HuH-7 (cell line): ENCODE measurements at regions not wholly inside any gene's neighbourhood (a gene's known extent, or its start where the extent isn't known, plus 50 kb on each side); places are given as distances from the start of the nearest gene placed in this dataset.

ENCODE experiments used
- DNase-seq: peaks from one replicate; pipeline ENCODE4 v3.0.0; 2011; ENCODE audit warnings: low spot score

DNA sequence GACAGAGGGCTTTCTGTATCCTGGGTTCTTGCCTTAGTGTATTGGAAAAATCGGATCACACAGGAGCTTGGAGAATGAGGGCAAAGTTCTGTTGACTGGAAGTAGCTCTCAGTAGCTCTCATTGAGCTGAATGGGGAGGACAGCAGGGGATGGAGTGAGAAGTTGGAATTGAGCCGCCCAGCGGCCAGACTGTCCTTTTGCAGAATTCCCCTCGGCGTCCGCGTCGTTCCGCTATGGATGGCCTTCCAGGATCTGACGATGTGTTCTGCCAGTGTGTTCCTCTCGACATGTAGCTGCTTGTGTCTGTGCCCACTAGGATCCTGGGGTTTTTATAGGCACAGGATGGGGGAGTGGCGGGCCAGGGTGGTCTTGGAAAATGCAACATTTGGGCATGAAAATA lies 351.8 kb upstream of the SEMA3A start:
- peak; percentile 39 for DNase-seq

DNA sequence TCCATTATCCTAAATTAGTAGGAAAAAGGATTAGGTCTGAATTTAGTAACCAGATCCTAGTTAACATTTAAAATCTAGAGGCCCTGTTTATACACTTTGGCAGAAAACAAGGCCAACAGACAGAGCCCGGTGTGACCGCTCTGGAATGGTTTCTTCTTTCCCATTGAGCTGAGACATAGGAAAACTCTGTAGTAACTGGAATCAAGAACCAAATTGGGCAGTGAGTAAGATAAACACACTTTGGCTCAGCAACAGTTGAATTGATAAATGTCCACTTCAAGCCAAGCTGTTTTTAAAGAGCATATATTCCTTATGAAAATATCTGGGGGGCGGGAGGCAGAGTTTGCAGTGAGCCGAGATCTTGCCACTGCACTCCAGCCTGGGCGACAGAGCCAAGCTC lies 343.7 kb upstream of the SEMA3A start:
- no peak for DNase-seq

DNA sequence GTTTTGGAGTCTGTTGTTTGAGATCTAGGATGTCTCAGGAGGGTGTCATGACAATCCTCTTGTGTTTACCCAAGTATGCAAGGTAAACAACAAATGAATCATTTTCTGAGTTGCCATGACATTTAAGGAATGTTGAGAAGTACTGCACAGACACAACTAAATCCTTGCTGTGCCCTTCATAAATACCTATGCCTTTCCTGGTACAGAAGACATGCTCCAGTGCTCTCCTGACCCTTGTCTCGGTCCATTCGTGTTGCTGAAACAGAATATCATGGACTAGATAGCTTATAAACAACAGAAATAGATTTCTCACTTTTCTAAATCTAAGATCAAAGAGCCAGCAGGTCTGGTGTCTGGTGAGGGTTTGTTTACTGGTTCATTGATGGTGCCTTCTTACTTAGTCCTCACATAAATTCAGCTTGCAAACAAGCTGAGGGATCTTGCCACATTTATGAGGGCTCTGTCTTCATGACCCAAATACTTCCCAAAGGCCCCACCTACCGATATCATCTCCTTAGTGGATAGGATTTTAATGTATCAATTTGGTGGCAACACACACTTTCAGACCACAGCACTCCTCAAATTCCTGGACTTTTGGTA lies 341.8 kb upstream of the SEMA3A start:
- no peak for DNase-seq

DNA sequence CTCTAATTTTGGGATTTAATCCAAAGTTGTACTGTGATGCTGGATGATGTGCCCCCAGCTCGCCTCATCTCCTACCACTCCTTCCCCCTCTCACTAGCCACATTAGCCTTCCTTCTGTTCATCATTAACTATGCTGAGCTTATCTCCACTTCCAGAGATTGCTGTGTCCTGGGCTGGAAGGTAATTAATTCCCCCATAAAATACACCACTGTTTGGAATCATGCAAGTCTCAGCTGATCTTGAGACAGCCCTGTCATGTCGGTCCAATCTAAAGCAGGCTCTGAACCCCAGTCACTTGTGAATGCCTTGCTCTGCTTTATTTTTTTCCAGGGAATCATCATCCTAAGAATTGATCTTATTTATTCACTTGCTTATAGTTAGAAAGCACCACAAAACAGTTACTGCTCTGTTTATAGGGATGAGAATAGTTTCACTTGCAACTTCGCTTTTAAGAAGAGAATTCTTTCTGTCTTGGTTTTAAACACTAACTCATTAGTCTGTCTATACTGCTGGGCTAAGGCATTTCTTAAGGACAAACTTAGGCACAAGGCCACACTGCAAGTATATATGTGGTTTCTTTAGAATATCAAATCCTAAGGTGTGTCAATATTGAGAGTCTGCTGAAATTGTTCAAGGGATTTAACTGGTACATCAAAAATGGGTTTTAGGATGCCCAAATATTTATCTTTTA lies 341.1 kb upstream of the SEMA3A start:
- no peak for DNase-seq

DNA sequence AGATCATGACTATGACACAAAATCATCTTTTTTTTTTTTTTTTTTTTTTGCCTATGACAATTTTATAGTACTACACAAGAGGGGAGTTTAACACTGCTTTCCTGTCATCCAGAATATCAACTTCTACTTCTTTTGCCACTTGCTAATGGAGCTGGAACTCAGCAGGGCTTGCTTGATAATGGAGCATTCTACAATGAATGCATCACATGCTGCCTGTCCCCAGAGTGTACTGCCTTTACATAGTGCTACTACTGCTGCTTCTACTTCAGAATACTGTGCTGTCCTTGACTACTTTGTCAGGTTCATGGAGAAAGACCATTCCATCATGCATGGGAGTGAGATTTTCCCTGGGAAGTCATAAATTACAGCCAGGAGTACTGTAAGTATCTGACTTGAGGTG lies 338.6 kb upstream of the SEMA3A start:
- no peak for DNase-seq

DNA sequence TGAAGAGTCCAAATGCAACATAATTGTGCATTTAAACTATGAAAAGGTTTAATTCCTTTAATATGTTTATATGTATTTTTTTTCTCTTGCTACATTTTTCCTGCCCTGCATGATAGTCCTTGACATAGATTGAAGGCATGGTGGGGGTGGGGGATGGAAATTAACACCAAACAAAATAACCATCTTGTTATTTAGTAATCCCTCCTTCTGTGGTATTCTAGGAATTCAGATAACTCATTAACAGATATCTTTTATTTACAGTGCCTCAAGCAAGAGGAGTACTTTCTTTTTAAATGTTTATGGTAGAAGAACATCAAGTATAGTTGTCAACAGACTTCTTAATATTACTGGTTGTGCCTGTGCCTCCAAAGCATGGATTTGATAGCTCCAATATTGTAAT lies 337.6 kb upstream of the SEMA3A start:
- DNase-seq = no peak

DNA sequence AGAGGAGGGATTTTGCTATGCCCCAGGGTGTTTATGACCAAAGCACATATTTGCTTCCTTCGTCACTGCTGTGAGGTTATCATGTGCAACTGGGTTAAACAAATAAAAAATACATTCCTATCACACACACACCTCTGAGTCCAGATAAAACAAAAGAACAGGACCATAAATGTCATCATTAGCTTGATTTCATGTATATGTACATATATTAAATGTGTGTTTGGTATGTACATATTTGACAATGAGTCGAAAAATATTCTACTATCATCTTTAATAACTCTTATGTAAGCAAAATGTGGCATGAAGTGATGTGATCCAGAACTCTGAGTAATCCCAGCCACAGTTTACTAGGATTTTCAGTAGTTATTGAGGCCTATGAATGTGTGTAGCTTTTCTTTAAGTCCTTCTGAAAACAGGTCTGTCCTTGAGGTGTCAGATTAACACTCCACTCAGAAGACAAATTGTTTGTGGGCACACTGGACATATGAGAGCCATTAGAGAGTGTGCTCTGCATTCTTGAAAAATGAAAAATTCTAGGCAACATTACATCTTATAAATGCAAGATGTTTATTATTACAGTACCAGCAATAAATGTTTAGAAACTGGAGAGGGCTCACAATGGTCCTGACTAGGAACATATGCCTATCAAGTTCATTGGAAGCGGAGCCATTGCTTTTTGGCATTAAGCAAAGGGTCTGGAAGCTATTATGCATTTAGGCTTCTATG lies 335.1 kb upstream of the SEMA3A start:
- DNase-seq = no peak

DNA sequence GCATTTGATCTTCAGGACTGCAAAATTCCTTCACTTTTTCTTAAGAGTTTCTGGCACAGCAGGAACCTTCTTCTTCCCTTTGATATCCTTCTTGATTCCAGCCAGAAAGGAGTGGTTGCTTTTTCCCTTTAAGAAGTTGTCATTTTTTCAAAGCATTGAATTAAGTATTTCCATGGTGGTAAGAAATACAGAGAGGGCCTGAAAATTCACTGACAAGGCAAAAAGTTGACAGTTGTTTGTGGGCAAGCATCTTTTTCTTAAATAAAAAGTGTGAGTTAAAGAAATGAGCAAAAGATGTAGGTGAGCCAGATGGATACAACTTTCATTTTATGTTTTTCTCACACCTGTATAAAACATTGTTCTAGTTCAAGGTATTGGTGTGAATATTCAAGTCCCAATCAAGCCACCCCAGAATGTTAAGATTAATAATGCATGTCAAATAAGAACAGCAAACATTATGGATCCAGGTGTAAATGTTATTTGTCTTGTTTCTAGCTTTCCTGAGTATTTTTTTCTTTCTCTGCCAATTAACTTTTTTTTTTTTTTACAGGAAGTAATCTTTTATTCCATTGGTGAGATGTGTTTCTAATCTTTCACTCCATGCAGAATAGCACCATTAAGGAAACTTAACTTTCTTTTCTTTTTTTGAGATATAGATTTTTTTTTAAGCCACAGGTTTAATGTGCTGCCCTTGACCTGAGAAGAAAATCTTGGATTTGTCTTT lies 334.3 kb upstream of the SEMA3A start:
- DNase-seq = no peak

DNA sequence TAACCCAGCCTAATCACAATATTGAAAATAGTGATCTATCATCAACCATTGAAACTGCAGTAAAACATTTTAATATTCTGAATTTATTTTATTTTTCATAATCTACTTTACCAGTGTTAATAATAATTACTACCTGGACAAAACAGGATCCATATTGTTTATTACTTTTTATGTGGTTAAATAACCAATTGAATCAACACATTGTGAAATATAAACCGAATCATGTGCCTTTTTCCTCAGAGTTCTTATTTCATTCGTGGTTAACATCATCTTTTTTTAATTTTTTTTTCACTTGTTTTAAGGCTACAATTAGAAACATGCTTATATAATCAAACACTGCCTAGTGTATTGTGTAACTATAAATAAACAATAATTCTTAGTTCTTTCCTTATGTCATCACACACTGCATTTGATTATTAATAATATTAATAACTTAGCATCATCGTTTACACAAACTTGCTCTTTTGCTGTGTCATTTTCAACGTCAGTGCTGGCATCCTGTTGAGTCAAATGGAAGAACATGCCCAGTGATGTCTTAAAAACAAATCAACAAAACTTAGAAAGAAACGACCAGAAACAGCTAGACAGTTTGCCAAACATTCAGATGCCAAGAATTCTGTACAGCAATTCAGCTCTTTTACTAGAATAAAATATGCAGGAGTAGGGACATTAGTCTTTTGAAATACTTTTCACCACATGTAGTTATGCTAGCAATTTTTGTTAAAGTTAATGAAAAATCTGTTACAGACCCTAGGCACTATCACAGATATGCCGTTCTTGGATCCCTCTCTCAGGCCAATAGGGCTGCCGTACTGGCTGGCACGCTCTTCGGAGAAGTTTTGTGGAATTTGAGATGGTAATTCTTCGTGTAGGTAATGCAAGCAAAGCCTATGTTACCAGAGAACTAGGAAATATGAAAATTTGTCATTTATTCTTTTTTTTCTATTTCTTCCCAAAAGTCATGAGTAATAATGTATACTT lies 330.4 kb upstream of the SEMA3A start:
- no peak for DNase-seq

DNA sequence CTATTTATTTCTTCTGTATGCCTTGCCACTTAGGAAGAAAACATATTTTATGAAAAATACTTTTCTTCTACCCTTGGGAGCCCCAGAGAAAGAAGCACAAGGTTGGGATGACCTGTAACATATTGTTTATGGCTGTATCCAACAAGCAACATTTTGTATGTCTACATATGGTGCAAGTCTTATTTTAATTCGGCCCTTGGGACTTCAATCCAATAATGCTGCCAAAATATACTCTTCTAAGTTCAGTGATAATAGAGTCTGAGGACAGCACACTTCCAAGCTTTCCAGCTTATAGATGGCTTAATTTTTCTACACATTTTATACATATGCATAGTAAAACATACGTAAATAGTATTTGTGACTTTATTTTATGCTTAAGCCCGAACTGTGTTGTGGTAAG lies 318.5 kb upstream of the SEMA3A start:
- no peak for DNase-seq

DNA sequence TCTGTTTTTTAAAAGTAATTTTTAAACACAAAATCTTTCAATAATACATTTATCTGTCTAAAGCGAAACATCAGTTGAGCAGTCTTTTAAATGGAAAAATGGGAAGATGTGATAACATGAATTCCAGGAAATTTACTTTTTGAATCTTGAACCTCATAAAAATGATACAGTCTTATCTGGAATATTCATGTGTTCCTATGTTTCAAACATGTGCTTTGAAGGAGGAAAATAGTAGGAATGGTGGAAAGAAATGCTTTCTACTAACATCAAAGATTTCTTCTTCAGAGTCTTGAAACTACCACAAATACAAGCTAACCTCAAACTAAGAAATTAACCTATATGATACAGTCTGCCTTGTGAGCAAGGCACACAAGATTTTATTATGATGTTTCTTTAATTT lies 317.5 kb upstream of the SEMA3A start:
- DNase-seq = no peak

DNA sequence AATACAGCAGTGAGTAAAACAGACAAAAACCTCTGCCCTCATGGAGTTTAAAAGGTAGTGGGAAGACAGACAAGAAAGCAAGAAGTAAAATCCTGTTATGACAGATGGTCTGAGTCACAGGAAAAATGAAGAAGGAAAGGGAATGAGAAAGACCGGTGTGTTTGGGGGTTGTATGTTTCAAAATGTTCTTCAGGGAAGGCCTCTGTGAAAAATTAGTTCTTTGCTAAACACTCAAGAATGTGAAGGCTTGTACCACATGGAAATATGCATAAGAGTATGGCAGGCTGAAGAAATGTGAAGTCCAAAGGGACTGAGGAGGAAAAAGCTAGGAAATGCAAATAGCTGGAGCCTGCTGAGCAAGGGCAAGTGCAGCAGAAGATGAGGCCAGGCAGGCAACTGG lies 315.9 kb upstream of the SEMA3A start:
- DNase-seq = no peak

DNA sequence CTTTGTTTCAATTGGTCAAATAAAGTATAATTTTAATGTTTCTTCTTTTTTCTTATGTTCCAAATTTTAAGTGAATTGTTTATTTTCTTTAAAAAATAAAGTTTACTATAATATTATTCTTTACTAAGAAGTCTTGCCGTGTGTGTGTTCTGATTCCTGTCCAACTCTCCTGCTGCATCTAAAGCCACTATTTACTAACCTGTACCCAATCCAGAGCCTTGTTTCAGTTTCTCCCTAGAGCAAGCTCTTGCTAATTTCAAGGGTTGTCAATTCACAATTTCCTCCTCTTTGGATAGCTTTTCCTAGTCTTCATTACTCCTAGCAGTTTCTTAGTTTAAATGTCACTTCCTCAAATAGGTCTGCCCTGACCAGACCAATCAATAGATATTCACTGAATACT lies 314.9 kb upstream of the SEMA3A start:
- no peak for DNase-seq

DNA sequence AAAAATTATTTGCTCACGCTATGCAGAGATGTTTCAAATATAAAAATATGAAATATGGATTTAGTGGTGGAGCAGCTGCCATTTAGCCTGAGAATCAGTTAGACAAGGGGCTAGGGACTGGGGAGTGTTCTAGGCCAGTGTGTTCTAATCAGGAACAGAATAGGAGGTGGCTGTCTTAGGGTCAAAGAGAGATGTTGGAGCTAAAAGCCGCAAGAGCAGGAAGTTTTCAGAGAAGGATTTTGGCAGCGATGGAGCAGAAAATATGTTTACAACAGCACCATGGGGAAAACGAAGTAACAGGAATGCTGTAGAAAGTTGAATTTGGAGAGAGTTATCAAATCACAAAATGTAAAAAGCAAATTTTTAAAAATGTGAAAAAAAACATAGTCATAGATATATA lies 314.0 kb upstream of the SEMA3A start:
- no peak for DNase-seq

DNA sequence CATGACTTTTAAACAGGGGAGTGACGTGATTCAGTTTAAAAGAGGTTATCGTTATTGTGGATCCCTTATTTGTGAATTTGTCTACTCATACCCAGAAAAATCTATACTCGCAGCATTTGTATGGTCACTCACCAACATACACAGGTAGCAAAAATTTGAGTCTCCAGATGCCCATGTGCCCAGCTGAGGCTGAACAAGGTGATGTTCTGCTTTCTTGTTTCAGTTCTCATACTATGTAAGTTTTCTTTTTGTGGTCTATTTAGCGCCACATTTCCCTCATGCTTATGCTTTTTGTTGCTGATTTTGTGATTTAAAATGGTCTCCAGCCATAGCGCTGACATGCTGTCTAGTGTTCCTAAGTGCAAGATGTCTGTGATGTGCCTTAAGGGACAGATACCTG lies 312.9 kb upstream of the SEMA3A start:
- no peak for DNase-seq

DNA sequence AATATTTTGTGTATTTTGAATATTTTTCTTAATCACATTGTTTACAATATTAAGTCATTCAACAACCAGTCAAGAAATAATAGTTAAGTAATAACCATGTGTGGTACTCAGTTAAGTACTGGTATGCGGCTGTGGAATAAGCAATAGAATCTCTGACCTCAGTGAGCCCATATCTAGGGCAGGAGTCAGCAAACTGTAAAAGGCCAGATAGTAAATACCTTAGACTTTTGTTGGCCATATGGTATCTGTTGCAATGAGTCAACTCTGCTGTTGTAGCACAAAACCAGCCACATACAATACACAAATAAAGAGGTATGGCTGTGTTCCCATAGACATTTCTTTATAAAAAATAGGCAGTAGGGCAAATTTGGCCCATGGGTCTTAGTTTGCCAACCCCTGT lies 311.6 kb upstream of the SEMA3A start:
- no peak for DNase-seq

DNA sequence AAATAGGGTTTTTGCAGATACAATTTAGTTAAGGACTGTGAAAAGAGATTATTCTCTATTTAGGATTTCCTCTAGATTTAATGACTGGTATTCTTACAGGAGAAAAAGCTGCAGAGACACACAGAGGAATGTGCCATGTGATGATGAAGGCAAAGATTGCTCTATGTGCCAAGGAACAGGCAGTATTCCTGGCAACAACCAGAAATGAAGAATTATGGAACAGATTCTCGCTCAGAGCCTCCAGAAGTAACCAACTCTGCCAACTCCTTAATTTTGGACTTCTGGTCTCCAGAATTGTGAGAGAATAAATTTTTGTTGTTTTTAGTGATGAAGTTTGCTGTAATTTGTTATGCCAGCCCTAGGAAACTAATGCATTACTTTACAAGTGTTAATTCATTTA lies 307.6 kb upstream of the SEMA3A start:
- no peak for DNase-seq

DNA sequence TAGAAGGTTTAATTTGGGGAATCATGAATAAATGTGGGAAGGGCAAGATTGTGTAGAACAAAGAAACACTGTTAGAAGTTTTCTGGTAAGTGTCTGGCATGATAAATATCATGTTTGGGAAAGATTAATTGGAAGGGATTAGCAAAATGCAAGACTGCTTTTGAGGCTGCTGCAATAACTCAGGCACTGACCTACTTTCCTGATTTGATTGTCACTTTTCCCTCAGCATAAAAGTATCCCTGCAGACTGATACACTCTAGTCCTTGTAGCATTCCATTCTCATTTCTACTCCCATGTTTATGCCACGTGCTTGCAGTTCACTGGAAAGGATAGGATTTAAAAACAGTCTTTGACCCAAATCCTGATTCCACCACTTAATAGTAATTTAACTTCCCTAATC lies 303.3 kb upstream of the SEMA3A start:
- DNase-seq = no peak

DNA sequence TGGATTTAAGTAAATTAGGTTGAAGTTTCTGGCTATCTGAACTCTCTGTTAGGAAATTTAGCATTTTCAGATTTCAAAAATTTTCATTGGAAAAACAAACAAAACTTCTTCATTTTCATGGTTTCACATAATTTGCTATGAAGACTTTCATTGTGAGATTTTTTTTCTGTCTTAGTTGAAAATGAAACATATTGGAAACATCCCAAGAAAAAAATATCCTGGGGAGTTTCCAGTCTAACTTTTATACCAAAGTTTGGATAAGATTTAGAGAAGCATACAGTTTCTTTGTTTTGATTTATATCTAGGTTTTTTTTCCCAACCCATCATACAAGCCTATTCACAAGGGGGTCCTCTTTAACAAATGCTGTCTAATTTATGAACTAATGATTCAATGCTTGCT lies 300.5 kb upstream of the SEMA3A start:
- no peak for DNase-seq

DNA sequence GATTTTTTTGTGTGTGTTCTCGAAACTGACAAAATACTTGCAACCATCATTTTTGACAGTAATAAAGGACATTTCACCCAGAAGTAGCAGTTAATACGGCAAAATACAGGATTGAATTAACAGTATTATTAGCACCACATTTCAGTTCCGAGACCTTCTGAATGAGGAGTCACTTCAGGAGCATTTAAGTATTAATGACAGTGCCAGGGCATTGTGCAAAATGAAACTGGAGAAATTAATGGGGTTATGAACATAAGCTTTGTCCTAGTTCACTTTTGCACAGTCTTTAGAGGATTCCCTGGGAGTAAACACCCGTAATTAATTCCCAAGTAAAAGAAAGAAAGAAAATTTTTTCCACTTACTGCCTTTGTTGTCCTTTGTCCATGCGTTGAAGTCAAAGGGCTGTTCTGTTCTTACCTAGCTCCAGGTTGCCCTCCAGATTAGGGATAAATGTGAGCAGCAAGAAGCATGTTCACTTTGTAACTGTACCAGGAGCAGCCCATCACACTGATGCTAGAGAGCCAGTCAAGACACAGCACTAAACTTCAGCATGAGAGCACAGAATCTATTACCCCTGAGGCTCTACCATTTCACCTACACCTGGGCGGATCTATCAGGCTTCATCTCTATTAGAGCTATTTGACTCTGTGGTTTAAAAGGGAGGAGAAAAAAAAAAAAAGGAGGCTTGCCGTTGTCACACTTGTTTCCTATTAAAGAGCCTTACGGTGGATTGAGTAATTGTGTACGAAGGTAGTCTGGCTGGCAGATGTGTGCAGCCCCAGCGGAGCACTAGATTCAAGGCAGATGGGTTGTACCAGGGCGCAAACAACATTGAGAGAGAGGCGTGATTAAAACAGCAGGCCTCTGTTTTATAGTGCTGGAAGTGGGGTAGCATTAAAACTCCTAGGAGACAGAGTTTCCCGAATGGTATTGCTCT lies 297.8 kb upstream of the SEMA3A start:
- no peak for DNase-seq

DNA sequence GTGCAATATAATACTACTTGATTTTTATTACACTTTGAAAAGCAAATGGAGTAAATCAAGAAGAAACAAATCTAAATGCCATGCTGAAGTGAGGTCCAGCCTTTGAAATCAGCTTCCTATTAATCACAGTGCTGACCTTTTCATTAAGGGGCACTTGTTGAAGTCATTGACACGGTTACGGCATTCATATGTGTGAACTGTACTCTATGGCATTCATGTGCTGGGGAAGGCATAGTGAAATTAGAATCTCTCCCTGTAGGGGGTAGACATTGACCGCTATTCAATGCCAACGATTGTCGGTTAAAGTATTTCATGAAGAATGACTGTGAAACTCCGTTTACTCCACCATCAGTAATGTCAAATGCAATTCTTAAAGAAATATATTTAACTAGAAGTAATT lies 296.1 kb upstream of the SEMA3A start:
- no peak for DNase-seq
